Endothelial cell of umbilical vein (primary cell): ENCODE measurements at regions not wholly inside any gene's neighbourhood (a gene's known extent, or its start where the extent isn't known, plus 50 kb on each side); places are given as distances from the start of the nearest gene placed in this dataset.

ENCODE experiments used
- BruUV-seq: library from RNA; stranded (reverse); fragments of 400-500 nt; replicated peaks from 2 replicates; lab custom pipeline; 2021; lab: Mats Ljungman, UMichigan
- CTCF ChIA-PET: fragments of 300-600, 350-600 bp; sonication (Branson Sonifier 250); formaldehyde crosslinking; loops from one replicate; lab custom pipeline; 2021; ENCODE audit warnings: antibody characterized with exemption, inconsistent platforms; lab: Charles Lee
- POLR2A ChIA-PET: fragments of 300-600, 350-600 bp; sonication (Branson Sonifier 250); formaldehyde crosslinking; loops from one replicate; lab custom pipeline; 2021; ENCODE audit warnings: antibody characterized with exemption, inconsistent platforms; lab: Charles Lee
- DNase-seq: peaks from one replicate; pipeline ENCODE4 v3.0.0-alpha.2; 2011; ENCODE audit warnings: low read depth, low spot score
- FAIRE-seq: peaks from 2 replicates; lab custom pipeline; 2011; peaks lifted over from hg19 to GRCh38; lab: Jason Lieb, UNC
- H2AFZ ChIP-seq: 2 replicates; pipeline ENCODE4 v1.6.0; 2012; ENCODE audit warnings: low read depth, low read length, control low read depth, inconsistent platforms
- H3K27ac ChIP-seq: 2 replicates; pipeline ENCODE4 v1.5.1; 2011; ENCODE audit warnings: low read depth, mild to moderate bottlenecking, control low read depth, low read length, moderate library complexity; ENCODE audit not compliant: insufficient read depth
- H3K27me3 ChIP-seq, 2 experiments: 2 replicates each; pipeline versions ENCODE4 v1.6.0 to v1.6.1; 2011; ENCODE audit warnings: low read length in 2 of 2, mixed read lengths in 1 of 2; ENCODE audit not compliant: control insufficient read depth in 2 of 2, insufficient read depth in 2 of 2
- H3K36me3 ChIP-seq, 2 experiments: 2 replicates in 1 of 2; 3 replicates in 1 of 2; pipeline ENCODE4 v1.5.1; 2011; ENCODE audit warnings: low read length in 2 of 2, mild to moderate bottlenecking in 1 of 2, moderate library complexity in 1 of 2; ENCODE audit not compliant: control insufficient read depth in 2 of 2, insufficient read depth in 2 of 2; ENCODE audit errors: extremely low read depth in 1 of 2
- H3K4me1 ChIP-seq: 3 replicates; pipeline ENCODE4 v1.5.1; 2011; ENCODE audit warnings: mild to moderate bottlenecking, low read length; ENCODE audit not compliant: control insufficient read depth, insufficient read depth; ENCODE audit errors: extremely low read depth
- H3K4me2 ChIP-seq: 2 replicates; pipeline ENCODE4 v1.6.1; 2011; ENCODE audit warnings: low read length, control low read depth, mixed read lengths; ENCODE audit not compliant: insufficient read depth
- H3K4me3 ChIP-seq, 3 experiments: fragments of 200-600 bp in 1 of 3; sonication (generic), shearing (Covaris generic) in 1 of 3; replicated peaks in 1 of 3; 2 replicates each; pipeline ENCODE4 v1.5.1; 2011 to 2016; ENCODE audit warnings: control low read depth in 3 of 3, low read length in 3 of 3, mild to moderate bottlenecking in 2 of 3, inconsistent platforms in 1 of 3, low read depth in 1 of 3, moderate library complexity in 1 of 3; ENCODE audit not compliant: insufficient read depth in 1 of 3
- H3K79me2 ChIP-seq: 2 replicates; pipeline ENCODE4 v1.6.0; 2012; ENCODE audit warnings: low read length, inconsistent platforms; ENCODE audit not compliant: control insufficient read depth, insufficient read depth
- H3K9ac ChIP-seq: replicated peaks from 2 replicates; pipeline ENCODE3; 2011; ENCODE audit warnings: low read length, control low read depth; ENCODE audit not compliant: insufficient read depth; ENCODE audit errors: extremely low read depth
- H3K9me1 ChIP-seq: replicated peaks from 3 replicates; pipeline ENCODE4 v1.6.0; 2011; ENCODE audit warnings: mild to moderate bottlenecking, low read length; ENCODE audit not compliant: control insufficient read depth, insufficient read depth; ENCODE audit errors: extremely low read depth
- H3K9me3 ChIP-seq: replicated peaks from 2 replicates; pipeline ENCODE4 v1.5.1; 2012; ENCODE audit warnings: low read length, inconsistent platforms; ENCODE audit not compliant: control insufficient read depth, insufficient read depth
- H4K20me1 ChIP-seq: replicated peaks from 2 replicates; pipeline ENCODE3; 2011; ENCODE audit warnings: mild to moderate bottlenecking, low read length; ENCODE audit not compliant: control insufficient read depth, insufficient read depth; ENCODE audit errors: extremely low read depth
- CTCF ChIP-seq, 2 donors: IDR thresholded peaks; 1 replicate in 1 of 2; 2 replicates in 1 of 2; pipeline ENCODE4 v1.5.1; 2011; ENCODE audit warnings: low read length in 2 of 2, mild to moderate bottlenecking in 2 of 2, moderate library complexity in 2 of 2, control low read depth in 1 of 2, inconsistent platforms in 1 of 2, low read depth in 1 of 2; ENCODE audit not compliant: insufficient read depth in 1 of 2; ENCODE audit errors: extremely low read depth in 1 of 2
- EZH2 ChIP-seq: IDR thresholded peaks from 2 replicates; pipeline ENCODE4 v1.6.1; 2012; ENCODE audit warnings: borderline replicate concordance, low read depth, mild to moderate bottlenecking, moderate library complexity, low read length, inconsistent platforms; ENCODE audit not compliant: severe bottlenecking
- FOS ChIP-seq: IDR thresholded peaks from 2 replicates; pipeline ENCODE4 v1.6.1; 2011; ENCODE audit warnings: mild to moderate bottlenecking, low read length, moderate library complexity, borderline replicate concordance; ENCODE audit not compliant: insufficient read depth
- GATA2 ChIP-seq: IDR thresholded peaks from 2 replicates; pipeline ENCODE4 v1.7.0; 2011; ENCODE audit warnings: low read depth, mild to moderate bottlenecking, moderate library complexity, mixed read lengths, low read length; ENCODE audit not compliant: insufficient read length, insufficient read depth
- JUN ChIP-seq: IDR thresholded peaks from 2 replicates; pipeline ENCODE4 v1.6.1; 2011; ENCODE audit warnings: borderline replicate concordance, low read depth; ENCODE audit not compliant: insufficient read length, insufficient read depth
- MAX ChIP-seq: IDR thresholded peaks from 2 replicates; pipeline ENCODE4 v1.6.1; 2011; ENCODE audit not compliant: insufficient read depth, insufficient read length
- MYC ChIP-seq: IDR thresholded peaks from one replicate; pipeline ENCODE4 v1.6.1; 2011; ENCODE audit warnings: mild to moderate bottlenecking, low read depth, low read length
- POLR2A ChIP-seq: IDR thresholded peaks from 2 replicates; pipeline ENCODE4 v1.6.1; 2012; ENCODE audit warnings: low read depth, mild to moderate bottlenecking, control low read depth, low read length
- POLR2AphosphoS5 ChIP-seq: IDR thresholded peaks from 2 replicates; pipeline ENCODE4 v1.6.1; 2012; ENCODE audit warnings: low read depth, mild to moderate bottlenecking, control low read depth, low read length, moderate library complexity; ENCODE audit not compliant: insufficient read depth
- dilution Hi-C: fragments of 300-500 bp; cut with MboI; formaldehyde crosslinking; loops from one replicate; pipeline ENCODE4 v1.15.0; 2019; ENCODE audit warnings: low sequenced_read_pairs; ENCODE audit not compliant: extremely low pct_ligation_motif_present
- intact Hi-C: fragments of 100-400 bp; cut with micrococcal nuclease; formaldehyde crosslinking; loops from one replicate; pipeline ENCODE4 v1.10.0; 2022

GRCh38 chr6:141669141-141669540, 463.6 kb upstream of the GJE1 start:
- CTCF ChIA-PET, result no interaction called here
- Histone ChIP-seq H3K4me2 (no peak overlapping the region), H3K79me2 (no peaks in the 10 kb centered on the region), H3K9me1 (no peaks in the 10 kb centered on the region), H3K9ac (no peak overlapping the region), H3K27me3 (no peaks in the 10 kb centered on the region), H3K27ac (no peak overlapping the region), H4K20me1 (no peaks in the 10 kb centered on the region), H3K4me3 (no peak overlapping the region), H3K4me1 (no peaks in the 10 kb centered on the region), H3K36me3 (no peaks in the 10 kb centered on the region), H3K9me3 (no peaks in the 10 kb centered on the region), H2AFZ (no peak overlapping the region)
- DNase-seq (no peak), FAIRE-seq (no peak)
- POLR2A ChIA-PET, result no interaction called here
- intact Hi-C loops (no loop called here), dilution Hi-C loops (no loop called here)
- TF ChIP-seq POLR2A (no peak), MAX (no peak), POLR2AphosphoS5 (no peak), MYC (no peak), GATA2 (no peak), FOS (no peak), JUN (no peak), CTCF (IDR thresholded peaks at IDR 0.05; ENCODE audit: extremely low read depth in 1 of 2, insufficient read depth in 1 of 2, low read depth in 1 of 2, low read length in 2 of 2) (no peak), EZH2 (no peak)
- BruUV-seq, result no TSS peak
